ENCODE measurements at regions not wholly inside any gene's neighbourhood (a gene's known extent, or its start where the extent isn't known, plus 50 kb on each side); places are given as distances from the start of the nearest gene placed in this dataset.

DNA sequence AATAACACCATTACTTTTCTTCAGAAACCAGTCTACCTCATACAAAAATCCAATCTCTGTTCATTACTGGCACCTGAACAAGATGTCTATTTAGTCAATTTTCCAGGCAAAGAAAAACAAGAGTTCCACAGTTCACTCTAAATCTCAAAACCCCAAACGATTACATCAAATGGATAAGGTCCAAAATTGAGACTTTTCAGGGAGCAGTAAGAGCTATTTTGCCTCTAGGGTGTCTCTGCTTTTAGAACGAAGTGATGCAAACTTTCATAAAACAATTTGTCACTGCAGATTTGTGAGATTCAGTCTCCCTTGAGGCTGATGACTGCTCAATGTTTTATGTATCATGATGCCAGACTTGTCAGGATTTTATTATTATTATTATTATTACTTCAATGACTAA is 937.0 kb upstream of the PHF14 start:
- no peak for DNase-seq

DNA sequence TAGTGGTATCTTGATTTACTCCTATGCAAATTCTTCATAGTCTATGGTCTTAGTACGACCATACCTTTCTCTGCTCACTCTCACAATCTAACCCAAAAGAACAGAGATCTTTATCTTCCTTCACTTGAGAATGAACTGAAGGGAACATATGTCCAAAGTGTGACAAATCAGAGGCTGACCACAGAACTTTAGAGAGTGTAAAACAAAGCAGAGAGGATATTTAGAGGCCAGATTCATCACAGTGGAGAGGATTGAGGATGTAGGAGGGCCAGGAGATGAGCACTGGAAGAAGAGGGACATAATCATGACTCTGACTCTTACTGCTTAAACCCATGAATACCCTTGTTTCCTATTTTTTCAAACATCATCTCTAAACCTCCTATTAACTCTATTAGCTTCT is 935.3 kb upstream of the PHF14 start:
- DNase-seq, result no peak

DNA sequence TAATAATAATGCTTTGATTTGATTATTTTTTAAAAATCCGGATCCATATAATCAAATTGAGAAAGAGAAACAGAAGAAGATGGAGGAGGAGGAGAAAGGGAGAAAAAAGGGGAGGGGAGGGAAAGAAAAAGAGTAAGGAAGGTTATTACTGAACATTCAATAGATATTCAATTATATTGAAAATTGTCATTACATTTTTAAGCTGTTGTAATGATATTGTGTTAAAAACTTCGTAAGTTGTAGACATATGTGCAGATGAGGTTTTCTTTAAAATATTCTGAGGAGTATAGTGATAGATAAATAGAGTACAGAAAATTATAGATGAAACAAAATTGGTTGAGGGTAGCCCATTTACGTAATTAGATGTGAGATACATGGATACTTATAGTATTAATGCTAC is 933.0 kb upstream of the PHF14 start:
- no peak for DNase-seq

GRCh38 chr7:10070899-10071298 is 902.8 kb upstream of the PHF14 start:
- DNase-seq, result no peak

GRCh38 chr7:10075866-10076265 is 897.8 kb upstream of the PHF14 start:
- DNase-seq, result no peak

DNA sequence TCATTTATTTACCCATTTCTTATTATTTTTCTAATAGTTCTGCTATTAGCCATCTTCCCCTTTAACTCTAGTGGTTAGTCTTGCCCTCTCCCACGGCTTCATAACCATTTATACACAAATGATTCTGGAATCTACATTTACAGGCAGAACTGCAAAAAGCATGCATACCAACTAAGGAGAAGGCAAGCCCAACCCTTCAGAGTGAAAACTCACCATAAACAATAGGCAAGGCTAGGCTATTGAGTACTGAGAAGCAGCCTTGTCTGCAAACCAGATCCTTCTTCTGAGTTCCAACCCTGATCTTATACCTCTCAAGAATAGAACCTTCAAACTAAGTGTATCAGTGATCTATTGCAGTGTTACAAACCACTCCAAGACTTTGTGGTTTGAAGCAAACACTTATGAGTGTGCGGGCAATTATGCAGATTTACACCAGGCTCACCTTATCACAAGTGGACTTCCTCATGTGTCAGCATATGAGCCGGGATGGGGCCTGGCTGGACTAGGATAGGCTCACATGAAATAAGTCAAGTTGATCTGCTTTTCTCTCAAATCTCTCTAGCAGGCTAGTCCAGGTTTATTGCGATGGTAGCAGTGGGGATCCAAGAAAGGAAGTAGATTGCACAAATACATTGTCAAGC is 896.9 kb upstream of the PHF14 start:
- no peak for DNase-seq

DNA sequence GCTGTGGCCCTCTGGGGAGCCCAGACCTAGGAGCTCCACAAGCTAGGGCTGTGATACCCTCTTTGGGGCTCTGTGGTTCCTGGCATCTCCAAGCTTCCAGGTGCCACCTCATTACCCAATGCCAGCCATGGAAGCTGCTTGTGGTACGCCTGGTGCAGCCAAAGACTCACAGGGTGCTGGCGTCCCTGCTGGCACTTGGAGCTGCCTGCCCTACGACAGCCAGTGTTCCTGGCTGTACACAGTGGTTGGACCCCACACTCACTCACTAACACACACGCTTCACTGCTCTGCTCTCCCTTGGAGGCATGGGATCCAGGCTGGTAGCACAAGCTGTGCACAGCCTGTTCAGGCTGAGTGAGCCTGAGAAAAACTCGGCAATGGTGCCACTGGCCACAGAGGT is 894.1 kb upstream of the PHF14 start:
- no peak for DNase-seq

DNA sequence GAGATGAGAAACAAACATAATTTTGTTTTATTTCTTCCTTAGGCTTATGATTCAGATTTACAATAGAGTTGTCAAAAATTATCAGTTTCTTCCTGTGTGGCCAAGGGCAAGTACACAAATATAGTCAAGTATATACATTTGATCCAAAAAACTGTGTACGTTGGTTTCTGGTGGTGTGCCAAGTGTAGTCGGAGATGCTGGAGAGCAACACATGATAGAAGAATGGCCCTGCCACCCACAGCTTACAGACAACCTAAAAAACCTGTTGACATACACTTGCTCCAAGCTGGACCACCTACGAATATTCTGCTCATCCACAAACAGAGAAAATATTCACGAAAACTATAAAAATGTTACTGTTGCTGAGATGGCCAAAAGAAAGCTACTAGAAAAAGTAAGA is 890.8 kb upstream of the PHF14 start:
- DNase-seq, result no peak

- DNase-seq, result no peak
Measured at GRCh38 chr7:10083766-10084165, 889.9 kb upstream of the PHF14 start.

GRCh38 chr7:10085231-10085630 is 888.4 kb upstream of the PHF14 start:
- no peak for DNase-seq

DNA sequence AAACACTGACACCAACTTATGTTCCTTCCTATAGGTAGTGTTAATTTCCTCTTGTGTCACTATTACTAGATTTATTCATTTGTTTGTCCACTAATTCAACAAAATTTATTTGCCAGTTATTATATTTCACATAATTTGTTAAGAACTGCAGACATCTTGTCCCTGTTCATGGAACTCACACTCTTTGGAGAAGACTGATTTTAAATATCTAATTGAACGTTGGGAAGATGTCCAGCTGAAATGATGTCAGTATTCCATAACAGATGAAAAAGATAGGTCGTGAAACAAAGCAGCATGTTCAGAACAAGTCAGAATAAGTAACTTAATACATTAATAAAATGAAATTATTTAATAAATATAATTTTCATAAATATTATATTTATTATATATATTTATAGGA is 873.1 kb upstream of the PHF14 start:
- no peak for DNase-seq

DNA sequence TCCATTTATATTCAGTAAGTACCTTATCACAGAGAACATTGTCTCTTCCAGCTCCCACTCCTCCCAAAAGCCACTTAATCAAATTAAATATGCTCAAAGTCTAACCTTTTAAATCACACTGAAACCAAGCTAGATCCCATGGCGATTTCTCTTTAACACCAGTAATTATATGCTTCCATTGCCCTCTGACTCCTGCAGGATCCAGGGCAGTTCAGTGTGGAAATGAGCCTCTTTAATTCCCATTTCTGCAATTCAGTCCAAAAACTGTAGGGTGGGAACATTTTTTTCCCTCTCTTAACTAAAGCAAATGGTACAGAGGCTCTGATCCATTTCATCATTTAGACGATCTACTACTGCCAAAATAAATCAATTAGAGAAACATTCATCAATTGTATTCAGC is 872.3 kb upstream of the PHF14 start:
- DNase-seq, result no peak

- DNase-seq, result no peak
Measured at GRCh38 chr7:10104292-10104691, 869.4 kb upstream of the PHF14 start.

GRCh38 chr7:10106609-10107008 is 867.1 kb upstream of the PHF14 start:
- no peak for DNase-seq

DNA sequence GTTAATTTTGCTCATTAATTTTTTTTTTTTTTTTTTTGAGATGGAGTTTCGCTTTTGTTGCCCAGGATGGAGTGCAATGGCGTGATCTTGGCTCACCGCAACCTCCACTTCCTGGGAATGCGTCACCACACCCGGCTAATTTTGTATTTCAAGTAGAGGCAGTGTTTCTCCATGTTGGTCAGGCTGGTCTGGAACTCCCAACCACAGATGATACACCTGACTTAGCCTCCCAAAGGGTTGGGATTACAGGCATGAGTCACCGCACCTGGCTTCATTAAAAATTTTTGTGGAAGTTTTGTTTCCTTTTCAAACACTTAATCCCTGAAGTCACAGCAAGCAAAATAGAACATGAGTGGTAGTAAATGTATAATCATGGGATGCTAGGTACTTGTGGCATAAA is 857.2 kb upstream of the PHF14 start:
- DNase-seq, result no peak

GRCh38 chr7:10117815-10118214 is 855.9 kb upstream of the PHF14 start:
- DNase-seq, result no peak

GRCh38 chr7:10120936-10121335 is 852.7 kb upstream of the PHF14 start:
- DNase-seq, result no peak

GRCh38 chr7:10121631-10122030 is 852.0 kb upstream of the PHF14 start:
- no peak for DNase-seq

GRCh38 chr7:10122551-10123100 is 851.0 kb upstream of the PHF14 start:
- no peak for DNase-seq

GRCh38 chr7:10128748-10129147 is 844.9 kb upstream of the PHF14 start:
- DNase-seq, result no peak

DNA sequence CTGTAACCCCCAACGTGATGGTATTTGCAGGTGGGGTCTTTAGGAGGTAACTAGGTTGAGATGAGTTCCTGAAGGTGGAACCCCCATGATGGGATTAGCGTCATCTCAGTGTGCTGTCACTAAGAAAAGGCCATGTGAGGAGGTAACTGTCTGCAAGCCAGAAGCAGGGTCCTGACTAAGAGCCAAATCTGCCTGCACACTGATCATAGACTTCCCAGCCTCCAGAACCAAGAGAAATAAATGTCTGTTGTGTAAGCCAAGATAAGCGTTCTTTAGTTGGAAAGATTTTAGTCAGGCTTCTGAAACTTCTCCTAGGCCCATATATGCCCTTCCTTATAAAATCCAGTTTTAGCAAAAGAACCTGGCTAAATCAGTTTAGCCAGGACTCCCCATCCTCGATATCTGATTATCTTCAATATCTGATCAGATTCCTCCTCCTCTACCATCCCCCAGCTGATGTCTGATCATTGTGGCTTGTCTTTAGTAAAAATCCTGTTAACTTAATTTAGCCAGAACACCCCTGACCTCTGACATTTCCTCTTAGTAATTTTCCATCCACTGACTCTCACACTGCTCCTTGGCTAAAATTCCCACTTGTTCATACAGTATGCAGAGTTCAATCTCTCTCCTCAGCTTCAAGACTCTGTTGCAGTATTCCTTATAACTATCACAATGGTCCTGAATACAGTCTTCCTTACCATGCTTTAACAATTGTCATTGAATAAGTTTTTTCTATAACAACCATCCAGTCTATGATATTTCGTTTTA is 835.4 kb upstream of the PHF14 start:
- DNase-seq, result no peak

DNA sequence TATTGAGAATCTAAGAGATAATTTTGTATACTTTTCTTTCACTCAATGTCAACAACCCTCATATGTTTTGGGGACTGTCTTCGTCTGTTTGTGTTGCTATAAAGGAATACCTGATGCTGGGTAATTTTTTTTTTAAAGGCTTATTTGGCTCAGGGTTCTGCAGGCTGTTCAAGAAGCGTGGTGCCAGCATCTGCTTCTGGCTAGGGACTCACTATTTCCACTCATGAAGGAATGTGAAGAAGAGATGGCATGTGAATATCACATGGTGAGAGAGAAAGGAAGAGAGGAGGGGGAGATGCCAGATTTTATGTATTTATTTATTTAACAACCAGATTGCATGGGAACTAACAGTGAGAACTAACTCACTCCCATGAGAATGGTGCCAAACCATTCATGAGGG is 827.4 kb upstream of the PHF14 start:
- no peak for DNase-seq

DNA sequence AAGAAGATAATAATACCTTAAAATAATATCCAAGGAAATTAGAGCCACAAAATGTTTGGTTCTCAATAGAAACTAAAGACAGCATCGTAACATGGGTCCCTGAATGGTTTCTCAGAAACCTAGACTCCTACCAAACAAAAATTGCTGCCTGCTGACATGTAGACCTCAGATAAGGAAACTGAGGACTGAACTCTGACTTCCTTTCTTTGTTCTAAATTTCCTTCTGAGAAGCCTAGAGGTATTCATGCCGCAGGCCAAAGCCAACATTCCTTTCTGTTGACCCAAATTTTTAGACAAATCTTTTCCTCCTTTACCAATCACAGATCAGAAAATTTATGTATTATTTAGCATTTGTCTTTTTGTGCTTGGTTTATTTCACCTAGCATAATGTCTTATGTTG is 816.7 kb upstream of the PHF14 start:
- no peak for DNase-seq

GRCh38 chr7:10181996-10182395 is 791.7 kb upstream of the PHF14 start:
- DNase-seq, result no peak

GRCh38 chr7:10192074-10192473 is 781.6 kb upstream of the PHF14 start:
- no peak for DNase-seq
